ENCODE measurements at regions not wholly inside any gene's neighbourhood (a gene's known extent, or its start where the extent isn't known, plus 50 kb on each side); places are given as distances from the start of the nearest gene placed in this dataset.

DNA sequence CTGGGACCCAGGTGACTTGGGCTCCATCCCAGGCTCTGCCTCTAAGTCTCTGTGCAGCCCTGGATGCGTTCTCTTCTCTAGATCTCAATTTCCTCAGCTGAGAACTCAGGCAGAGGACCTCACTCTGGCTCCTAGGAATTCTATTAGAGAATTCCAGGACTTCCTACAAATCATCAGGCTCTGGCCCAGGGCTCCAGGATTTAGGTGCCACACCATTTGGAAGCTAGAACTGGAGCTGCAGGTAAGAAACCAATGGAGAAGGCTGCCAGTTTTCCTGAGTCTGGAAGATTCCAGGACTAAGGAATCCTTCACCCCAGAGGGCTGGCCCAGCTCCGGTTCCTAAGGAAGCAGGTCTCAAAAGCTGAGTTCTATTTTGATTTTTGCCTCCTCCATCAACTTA lies 189.8 kb upstream of the CDH5 start:
- no peak overlapping the region for H3K9ac ChIP-seq (ENCODE audit: extremely low read depth, low read length, poor library complexity, severe bottlenecking)
- no peak overlapping the region for H3K27ac ChIP-seq (ENCODE audit: low read depth, low read length)
- H3K27me3 ChIP-seq (ENCODE audit: control insufficient read depth, insufficient read depth, low read length, poor library complexity, severe bottlenecking), result no peaks in the 10 kb centered on the region
- 96 to 100% methylated on average over 2 of the region's 2 CpGs for WGBS, 2 experiments (ENCODE audit: insufficient coverage in 1 of 2, insufficient read length in 1 of 2)
- Mint-ChIP-seq H3K27me3 (ENCODE audit: insufficient read depth) (peaks cover 2% of the 10 kb centered on the region), H3K36me3 (ENCODE audit: low read depth) (no peaks in the 10 kb centered on the region), H3K9me3 (peaks cover 11% of the 10 kb centered on the region), H3K27ac (no peak overlapping the region), H3K4me1 (no peaks in the 10 kb centered on the region), H3K4me3 (no peak overlapping the region)
- no peak overlapping the region for H3K4me3 ChIP-seq (ENCODE audit: low read length)
- H3K4me1 ChIP-seq (ENCODE audit: control insufficient read depth, insufficient read depth, low read length), result no peaks in the 10 kb centered on the region
- peaks cover 8% of the 10 kb centered on the region for H3K9me3 ChIP-seq (ENCODE audit: control insufficient read depth, low read length)
- peak; percentile 17 for DNase-seq
- TF ChIP-seq, protein P1, sequence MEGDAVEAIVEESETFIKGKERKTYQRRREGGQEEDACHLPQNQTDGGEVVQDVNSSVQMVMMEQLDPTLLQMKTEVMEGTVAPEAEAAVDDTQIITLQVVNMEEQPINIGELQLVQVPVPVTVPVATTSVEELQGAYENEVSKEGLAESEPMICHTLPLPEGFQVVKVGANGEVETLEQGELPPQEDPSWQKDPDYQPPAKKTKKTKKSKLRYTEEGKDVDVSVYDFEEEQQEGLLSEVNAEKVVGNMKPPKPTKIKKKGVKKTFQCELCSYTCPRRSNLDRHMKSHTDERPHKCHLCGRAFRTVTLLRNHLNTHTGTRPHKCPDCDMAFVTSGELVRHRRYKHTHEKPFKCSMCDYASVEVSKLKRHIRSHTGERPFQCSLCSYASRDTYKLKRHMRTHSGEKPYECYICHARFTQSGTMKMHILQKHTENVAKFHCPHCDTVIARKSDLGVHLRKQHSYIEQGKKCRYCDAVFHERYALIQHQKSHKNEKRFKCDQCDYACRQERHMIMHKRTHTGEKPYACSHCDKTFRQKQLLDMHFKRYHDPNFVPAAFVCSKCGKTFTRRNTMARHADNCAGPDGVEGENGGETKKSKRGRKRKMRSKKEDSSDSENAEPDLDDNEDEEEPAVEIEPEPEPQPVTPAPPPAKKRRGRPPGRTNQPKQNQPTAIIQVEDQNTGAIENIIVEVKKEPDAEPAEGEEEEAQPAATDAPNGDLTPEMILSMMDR (conservative IDR thresholded peaks at IDR 0.05), result no peak
- no peaks in the 10 kb centered on the region for H3K36me3 ChIP-seq (ENCODE audit: control insufficient read depth, insufficient read depth, low read length)

DNA sequence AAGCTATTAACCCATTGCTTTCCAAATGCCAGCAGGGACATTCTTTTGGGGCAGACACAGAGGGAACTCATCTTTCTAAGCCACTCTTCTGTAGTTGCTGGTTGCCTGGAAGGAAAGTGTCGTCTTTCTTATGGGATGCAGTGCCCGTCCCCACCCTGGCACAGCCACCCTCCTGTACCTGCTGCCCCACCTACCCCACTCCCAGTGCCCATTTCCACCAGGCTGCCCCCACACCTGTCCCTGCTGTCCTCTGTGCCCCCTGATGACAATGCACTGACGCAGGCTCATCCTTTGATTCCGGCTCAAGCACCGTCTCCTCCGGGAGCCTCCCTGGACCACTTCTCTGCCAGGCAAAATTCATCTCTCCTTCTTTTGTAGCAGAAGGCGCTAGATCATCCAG lies 190.4 kb upstream of the CDH5 start:
- peaks cover 2% of the 10 kb centered on the region for H3K27me3 Mint-ChIP-seq (ENCODE audit: insufficient read depth)
- peaks cover 11% of the 10 kb centered on the region for H3K9me3 Mint-ChIP-seq
- Histone ChIP-seq H3K4me3 (ENCODE audit: low read length) (no peak overlapping the region), H3K4me1 (ENCODE audit: control insufficient read depth, insufficient read depth, low read length) (no peaks in the 10 kb centered on the region), H3K27me3 (ENCODE audit: control insufficient read depth, insufficient read depth, low read length, poor library complexity, severe bottlenecking) (no peaks in the 10 kb centered on the region), H3K36me3 (ENCODE audit: control insufficient read depth, insufficient read depth, low read length) (no peaks in the 10 kb centered on the region), H3K9ac (ENCODE audit: extremely low read depth, low read length, poor library complexity, severe bottlenecking) (no peak overlapping the region), H3K9me3 (ENCODE audit: control insufficient read depth, low read length) (peaks cover 8% of the 10 kb centered on the region), H3K27ac (ENCODE audit: low read depth, low read length) (no peak overlapping the region)
- WGBS, 2 experiments (ENCODE audit: insufficient coverage in 1 of 2, insufficient read length in 1 of 2), result 90 to 92% methylated on average over 4 to 7 of the region's 7 CpGs
- H3K27ac Mint-ChIP-seq, result no peak overlapping the region
- no peaks in the 10 kb centered on the region for H3K4me1 Mint-ChIP-seq
- TF ChIP-seq, protein P1 (conservative IDR thresholded peaks at IDR 0.05), result no peak
- H3K4me3 Mint-ChIP-seq, result no peak overlapping the region
- peak; percentile 21 for DNase-seq
- no peaks in the 10 kb centered on the region for H3K36me3 Mint-ChIP-seq (ENCODE audit: low read depth)

DNA sequence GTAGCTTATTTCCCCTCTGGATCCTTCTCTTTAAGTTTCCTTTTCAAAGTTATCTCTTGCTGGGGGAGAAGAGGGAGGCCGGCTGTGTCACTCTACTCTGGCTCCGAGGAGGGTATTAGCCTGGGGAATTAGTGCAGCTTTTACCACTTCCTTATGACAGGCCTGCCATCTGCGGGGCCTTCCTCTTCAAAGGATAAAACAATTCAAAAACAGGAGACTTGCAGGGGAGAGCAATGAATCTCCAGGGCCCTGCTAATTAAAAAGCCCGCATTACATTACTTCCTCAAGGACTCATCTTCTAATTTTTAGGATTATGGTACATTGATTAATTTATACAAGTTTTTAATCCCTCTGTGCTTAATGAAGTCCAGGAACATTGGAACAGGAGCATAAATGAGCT lies 190.9 kb upstream of the CDH5 start:
- H3K4me3 Mint-ChIP-seq, result no peak overlapping the region
- H3K36me3 Mint-ChIP-seq (ENCODE audit: low read depth), result no peaks in the 10 kb centered on the region
- Histone ChIP-seq H3K27me3 (ENCODE audit: control insufficient read depth, insufficient read depth, low read length, poor library complexity, severe bottlenecking) (no peaks in the 10 kb centered on the region), H3K4me1 (ENCODE audit: control insufficient read depth, insufficient read depth, low read length) (no peaks in the 10 kb centered on the region), H3K36me3 (ENCODE audit: control insufficient read depth, insufficient read depth, low read length) (no peaks in the 10 kb centered on the region), H3K9ac (ENCODE audit: extremely low read depth, low read length, poor library complexity, severe bottlenecking) (no peak overlapping the region), H3K9me3 (ENCODE audit: control insufficient read depth, low read length) (peaks cover 8% of the 10 kb centered on the region), H3K4me3 (ENCODE audit: low read length) (no peak overlapping the region), H3K27ac (ENCODE audit: low read depth, low read length) (no peak overlapping the region)
- 76% methylated on average over 3 of the region's 4 CpGs; no CpG with 5 or more reads in 1 of the 2 experiments for WGBS, 2 experiments (ENCODE audit: insufficient coverage in 1 of 2, insufficient read length in 1 of 2)
- TF ChIP-seq, protein P1 (conservative IDR thresholded peaks at IDR 0.05), result no peak
- peaks cover 11% of the 10 kb centered on the region for H3K9me3 Mint-ChIP-seq
- DNase-seq, result peak; percentile 35
- no peak overlapping the region for H3K27ac Mint-ChIP-seq
- H3K4me1 Mint-ChIP-seq, result no peaks in the 10 kb centered on the region
- peaks cover 2% of the 10 kb centered on the region for H3K27me3 Mint-ChIP-seq (ENCODE audit: insufficient read depth)

Data from endodermal cell (in vitro differentiated cells).